ENCODE measurements at regions not wholly inside any gene's neighbourhood (a gene's known extent, or its start where the extent isn't known, plus 50 kb on each side); places are given as distances from the start of the nearest gene placed in this dataset.

DNA sequence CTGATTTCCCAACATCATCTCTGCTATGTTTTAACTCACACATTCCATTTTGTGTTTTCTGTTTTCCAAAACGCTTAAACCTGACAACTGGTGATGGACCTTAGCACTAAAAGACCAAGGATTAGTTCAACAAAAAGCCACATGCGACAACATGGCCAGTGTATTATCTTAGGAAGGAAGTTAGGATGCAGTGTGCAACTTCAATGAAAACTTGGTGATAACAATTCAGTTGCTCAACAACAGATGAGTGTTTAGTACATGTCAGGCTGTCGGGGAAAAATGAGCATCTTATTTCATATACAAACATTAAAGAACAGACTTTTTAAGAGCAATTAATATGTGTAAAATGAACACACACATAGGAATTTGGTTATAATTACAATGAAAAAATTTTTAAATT lies 780.0 kb downstream of the SEMA5A start:
- Histone ChIP-seq H3K4me3 (no peak overlapping the region), H3K36me3 (ENCODE audit: low read depth) (no peaks in the 10 kb centered on the region), H3K9me3 (no peaks in the 10 kb centered on the region), H3K4me1 (ENCODE audit: low read depth) (no peaks in the 10 kb centered on the region)
- intact Hi-C loops (cut with DNase I, micrococcal nuclease), result no loop called here
- TF ChIP-seq CTCF (IDR thresholded peaks at IDR 0.05), result no peak
- DNase-seq (no peak), ATAC-seq (no peak)

DNA sequence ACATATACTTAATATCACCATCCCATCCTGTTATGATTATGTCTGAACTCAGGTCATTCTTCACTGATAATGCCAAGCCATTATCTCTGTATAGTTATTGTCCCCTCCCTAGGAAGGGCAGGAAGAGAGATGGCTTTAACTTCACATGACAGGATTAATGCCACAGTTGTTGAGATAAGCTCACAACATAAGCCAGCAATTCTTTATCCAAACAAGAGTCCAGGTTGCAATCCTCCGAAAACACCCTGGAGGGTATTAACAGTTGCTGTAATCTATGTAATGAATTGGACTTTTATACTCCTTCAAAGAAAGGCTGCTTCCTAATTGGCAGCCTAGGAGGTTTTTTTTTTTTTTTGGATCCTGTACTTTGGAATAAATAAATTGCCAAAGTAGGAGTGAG lies 779.4 kb downstream of the SEMA5A start:
- Histone ChIP-seq H3K36me3 (ENCODE audit: low read depth) (no peaks in the 10 kb centered on the region), H3K9me3 (no peaks in the 10 kb centered on the region), H3K4me3 (no peak overlapping the region), H3K4me1 (ENCODE audit: low read depth) (no peaks in the 10 kb centered on the region)
- no peak for ATAC-seq
- no peak for DNase-seq
- TF ChIP-seq CTCF (IDR thresholded peaks at IDR 0.05), result no peak
- intact Hi-C loops (cut with DNase I, micrococcal nuclease), result no loop called here

DNA sequence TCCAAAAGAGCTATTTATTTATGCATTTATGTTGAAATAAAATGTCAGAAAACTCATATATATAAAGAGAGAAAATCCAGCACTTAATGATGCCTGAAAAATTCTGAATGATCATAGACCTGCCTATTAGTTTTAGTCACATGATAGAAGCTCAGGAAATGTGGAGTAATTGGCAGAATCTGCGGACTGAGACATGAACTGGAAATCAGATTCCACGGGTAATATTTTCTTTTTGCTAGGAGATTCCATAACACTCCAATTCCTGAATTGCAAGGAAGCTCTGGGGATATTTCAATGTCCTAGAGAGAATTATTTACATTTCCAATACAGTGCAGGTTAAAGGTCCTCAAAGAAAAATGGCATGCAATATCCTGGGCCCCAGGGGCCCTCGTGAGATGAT lies 778.8 kb downstream of the SEMA5A start:
- ATAC-seq, result no peak
- DNase-seq, result no peak
- H3K36me3 ChIP-seq (ENCODE audit: low read depth), result no peaks in the 10 kb centered on the region
- H3K4me1 ChIP-seq (ENCODE audit: low read depth), result no peaks in the 10 kb centered on the region
- H3K9me3 ChIP-seq, result no peaks in the 10 kb centered on the region
- intact Hi-C loops (cut with DNase I, micrococcal nuclease), result no loop called here
- no peak overlapping the region for H3K4me3 ChIP-seq
- TF ChIP-seq CTCF (IDR thresholded peaks at IDR 0.05), result no peak

GRCh38 chr5:8767746-8768145 lies 778.1 kb downstream of the SEMA5A start:
- no peak for TF ChIP-seq CTCF (IDR thresholded peaks at IDR 0.05)
- no peaks in the 10 kb centered on the region for H3K36me3 ChIP-seq (ENCODE audit: low read depth)
- ATAC-seq, result no peak
- H3K4me1 ChIP-seq (ENCODE audit: low read depth), result no peaks in the 10 kb centered on the region
- no peak for DNase-seq
- no peaks in the 10 kb centered on the region for H3K9me3 ChIP-seq
- intact Hi-C loops (cut with DNase I, micrococcal nuclease), result no loop called here
- H3K4me3 ChIP-seq, result no peak overlapping the region

DNA sequence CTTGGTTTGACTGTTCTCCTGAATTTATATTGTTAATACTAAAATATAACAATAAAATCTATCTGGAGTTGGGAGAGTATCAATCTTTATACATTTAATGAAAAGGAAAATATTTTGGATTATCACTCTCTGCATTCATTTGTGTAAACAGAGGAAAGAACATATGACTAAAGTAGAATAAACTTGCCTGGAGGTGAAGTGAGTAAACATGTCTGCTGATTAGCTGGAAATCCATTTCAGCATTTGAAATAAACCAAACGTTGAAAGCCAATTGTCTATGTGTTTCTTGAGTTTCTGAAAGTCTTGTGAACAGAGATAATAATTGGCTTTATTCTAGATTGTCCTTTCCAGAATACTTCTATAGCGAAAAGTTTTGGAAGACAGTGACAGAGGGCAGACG lies 776.2 kb downstream of the SEMA5A start:
- H3K4me1 ChIP-seq (ENCODE audit: low read depth), result no peaks in the 10 kb centered on the region
- no peak overlapping the region for H3K4me3 ChIP-seq
- DNase-seq (no peak), ATAC-seq (no peak)
- no peaks in the 10 kb centered on the region for H3K36me3 ChIP-seq (ENCODE audit: low read depth)
- no peaks in the 10 kb centered on the region for H3K9me3 ChIP-seq
- intact Hi-C loops (cut with DNase I, micrococcal nuclease), result no loop called here
- TF ChIP-seq CTCF (IDR thresholded peaks at IDR 0.05), result no peak

GRCh38 chr5:8770431-8770830 lies 775.4 kb downstream of the SEMA5A start:
- intact Hi-C loops (cut with DNase I, micrococcal nuclease), result no loop called here
- H3K9me3 ChIP-seq, result no peaks in the 10 kb centered on the region
- no peak for TF ChIP-seq CTCF (IDR thresholded peaks at IDR 0.05)
- H3K4me3 ChIP-seq, result no peak overlapping the region
- H3K36me3 ChIP-seq (ENCODE audit: low read depth), result no peaks in the 10 kb centered on the region
- no peaks in the 10 kb centered on the region for H3K4me1 ChIP-seq (ENCODE audit: low read depth)
- DNase-seq, result no peak
- ATAC-seq, result no peak

All from mucosa of descending colon (tissue), 3 donors.